ENCODE measurements at regions not wholly inside any gene's neighbourhood (a gene's known extent, or its start where the extent isn't known, plus 50 kb on each side); places are given as distances from the start of the nearest gene placed in this dataset.

- H3K27me3 ChIP-seq (ENCODE audit: control insufficient read depth, insufficient read depth, low read length) = no peaks in the 10 kb centered on the region
- in situ Hi-C loops (cut with MboI; ENCODE audit: low sequenced_read_pairs) (no loop called here), intact Hi-C loops (cut with micrococcal nuclease) (no loop called here), dilution Hi-C loops (cut with HindIII; ENCODE audit: low sequenced_read_pairs, unreplicated experiment) (no loop called here)
- no peaks in the 10 kb centered on the region for H3K9me3 ChIP-seq (ENCODE audit: control insufficient read depth, insufficient read depth, low read length)
- H3K4me1 ChIP-seq (ENCODE audit: control insufficient read depth, insufficient read depth, low read length) = no peaks in the 10 kb centered on the region
- no peaks in the 10 kb centered on the region for H4K20me1 ChIP-seq (ENCODE audit: insufficient read depth, low read length)
- H3K4me2 ChIP-seq (ENCODE audit: low read depth, low read length) = no peak overlapping the region
- DNase-seq (no peak), ATAC-seq (ENCODE audit: low read depth) (no peak)
- H4K91ac ChIP-seq (ENCODE audit: insufficient read depth, low read depth, low read length) = no peak overlapping the region
- H3K18ac ChIP-seq (ENCODE audit: low read depth, low read length) = no peak overlapping the region
- no TSS peak for BruUV-seq (replicated peaks)
- H2AFZ ChIP-seq (replicated peaks; ENCODE audit: low read length, poor library complexity) = no peak overlapping the region
- no peak overlapping the region for H4K5ac ChIP-seq (ENCODE audit: low read depth, low read length)
- no peak overlapping the region for H2BK120ac ChIP-seq (ENCODE audit: low read depth, low read length)
- no peaks in the 10 kb centered on the region for H3K36me3 ChIP-seq (ENCODE audit: control insufficient read depth, insufficient read depth, low read length)
- TF ChIP-seq MAFK (IDR thresholded peaks at IDR 0.05; ENCODE audit: low read depth, low read length) = no peak
- no peak for TF ChIP-seq CEBPB (IDR thresholded peaks at IDR 0.05; ENCODE audit: low read depth, low read length)
- TF ChIP-seq BHLHE40 (IDR thresholded peaks at IDR 0.05; ENCODE audit: low read depth, low read length) = no peak
- TF ChIP-seq USF2 (IDR thresholded peaks at IDR 0.05; ENCODE audit: low read depth, low read length) = no peak
- no peak for TF ChIP-seq SMC3 (IDR thresholded peaks at IDR 0.05; ENCODE audit: low read depth, low read length)
- TF ChIP-seq MXI1 (IDR thresholded peaks at IDR 0.05; ENCODE audit: borderline replicate concordance, low read depth, low read length) = no peak
- no peaks in the 10 kb centered on the region for H3K9me1 ChIP-seq (ENCODE audit: insufficient read depth, low read length)
- H3K27ac ChIP-seq (ENCODE audit: insufficient read depth, low read length) = no peak overlapping the region
- POLR2A ChIA-PET (ENCODE audit: unreplicated experiment) = no interaction called here
- H2BK20ac ChIP-seq (ENCODE audit: low read depth, low read length) = no peak overlapping the region
- no peak overlapping the region for H3K9ac ChIP-seq (ENCODE audit: low read depth, low read length)
- H3K4ac ChIP-seq (ENCODE audit: low read depth, low read length) = no peak overlapping the region
- no peak overlapping the region for H3K56ac ChIP-seq (ENCODE audit: extremely low read depth, insufficient read depth, low read length)
- H2AK9ac ChIP-seq (replicated peaks; ENCODE audit: low read depth, low read length, poor library complexity) = no peak overlapping the region
- H3K79me1 ChIP-seq (ENCODE audit: low read depth in 1 of 2, low read length in 2 of 2) = no peaks in the 10 kb centered on the region
- H3K23ac ChIP-seq (ENCODE audit: low read depth, low read length) = no peak overlapping the region
- no peak overlapping the region for H3K4me3 ChIP-seq (ENCODE audit: insufficient read depth, low read depth, low read length)
- no peak overlapping the region for H4K8ac ChIP-seq (ENCODE audit: low read depth in 2 of 2, low read length in 2 of 2)
- H3K14ac ChIP-seq (replicated peaks; ENCODE audit: low read depth, low read length) = no peak overlapping the region
- no peak overlapping the region for H2BK15ac ChIP-seq (ENCODE audit: low read depth, low read length)
- H2AK5ac ChIP-seq (ENCODE audit: low read depth, low read length) = no peak overlapping the region
- H2BK5ac ChIP-seq (ENCODE audit: low read depth, low read length, poor library complexity, severe bottlenecking) = no peak overlapping the region
- CTCF ChIA-PET = no interaction called here
These were observed 903.0 kb upstream of the DDX18 start for GRCh38 chr2:116911540-116911939.
